ENCODE measurements at regions not wholly inside any gene's neighbourhood (a gene's known extent, or its start where the extent isn't known, plus 50 kb on each side); places are given as distances from the start of the nearest gene placed in this dataset.
"Not testable (repeated sequence)": the region's sequence is repeated elsewhere in the genome, so short reads cannot be mapped to it uniquely, and the experiment has no call there.

GRCh38 chr11:129709801-129710398, 105.7 kb upstream of the TMEM45B start:
- H3K36me3 Mint-ChIP-seq (ENCODE audit: low read depth), result no peaks in the 10 kb centered on the region
- H3K4me3 Mint-ChIP-seq, result no peak overlapping the region
- no peak overlapping the region for H3K27ac Mint-ChIP-seq
- DNase-seq, result no peak
- H3K4me1 Mint-ChIP-seq (ENCODE audit: low read depth), result no peaks in the 10 kb centered on the region
- peaks cover 15% of the 10 kb centered on the region for H3K27me3 Mint-ChIP-seq
- H3K9me3 Mint-ChIP-seq, result no peaks in the 10 kb centered on the region

- Mint-ChIP-seq H3K9me3 (no peaks in the 10 kb centered on the region), H3K27ac (no peak overlapping the region), H3K27me3 (peaks cover 15% of the 10 kb centered on the region), H3K4me1 (ENCODE audit: low read depth) (no peaks in the 10 kb centered on the region), H3K36me3 (ENCODE audit: low read depth) (no peaks in the 10 kb centered on the region), H3K4me3 (no peak overlapping the region)
- no peak for DNase-seq
These were observed 105.2 kb upstream of the TMEM45B start for GRCh38 chr11:129710423-129710822.

GRCh38 chr11:129711760-129712159, 103.9 kb upstream of the TMEM45B start:
- Mint-ChIP-seq H3K9me3 (no peaks in the 10 kb centered on the region), H3K4me1 (ENCODE audit: low read depth) (no peaks in the 10 kb centered on the region), H3K36me3 (ENCODE audit: low read depth) (no peaks in the 10 kb centered on the region), H3K27me3 (peaks cover 15% of the 10 kb centered on the region), H3K4me3 (no peak overlapping the region), H3K27ac (no peak overlapping the region)
- no peak for DNase-seq

GRCh38 chr11:129712486-129713240, 103.0 kb upstream of the TMEM45B start:
- H3K4me3 Mint-ChIP-seq; H3K36me3 Mint-ChIP-seq (ENCODE audit: low read depth); H3K27ac Mint-ChIP-seq; H3K4me1 Mint-ChIP-seq (ENCODE audit: low read depth); DNase-seq; H3K9me3 Mint-ChIP-seq: not testable (repeated sequence)
- peaks cover 15% of the 10 kb centered on the region for H3K27me3 Mint-ChIP-seq

- H3K27me3 Mint-ChIP-seq, result no peaks in the 10 kb centered on the region
- no peak overlapping the region for H3K27ac Mint-ChIP-seq
- no peaks in the 10 kb centered on the region for H3K9me3 Mint-ChIP-seq
- H3K4me3 Mint-ChIP-seq, result no peak overlapping the region
- no peak for DNase-seq
- H3K36me3 Mint-ChIP-seq (ENCODE audit: low read depth), result no peaks in the 10 kb centered on the region
- peaks cover 11% of the 10 kb centered on the region for H3K4me1 Mint-ChIP-seq (ENCODE audit: low read depth)
These were observed 96.6 kb upstream of the TMEM45B start for GRCh38 chr11:129719037-129719436.

- Mint-ChIP-seq H3K27ac (no peak overlapping the region), H3K27me3 (no peaks in the 10 kb centered on the region), H3K36me3 (ENCODE audit: low read depth) (no peaks in the 10 kb centered on the region), H3K4me1 (ENCODE audit: low read depth) (peaks cover 11% of the 10 kb centered on the region), H3K9me3 (no peaks in the 10 kb centered on the region), H3K4me3 (no peak overlapping the region)
- no peak for DNase-seq
These were observed 95.5 kb upstream of the TMEM45B start for GRCh38 chr11:129720156-129720555.

GRCh38 chr11:129720994-129721393, 94.7 kb upstream of the TMEM45B start:
- no peak overlapping the region for H3K4me3 Mint-ChIP-seq
- H3K4me1 Mint-ChIP-seq (ENCODE audit: low read depth), result peaks cover 11% of the 10 kb centered on the region
- no peak for DNase-seq
- H3K27ac Mint-ChIP-seq, result no peak overlapping the region
- H3K36me3 Mint-ChIP-seq (ENCODE audit: low read depth), result no peaks in the 10 kb centered on the region
- H3K9me3 Mint-ChIP-seq, result no peaks in the 10 kb centered on the region
- no peaks in the 10 kb centered on the region for H3K27me3 Mint-ChIP-seq

GRCh38 chr11:129721685-129722084, 94.0 kb upstream of the TMEM45B start:
- Mint-ChIP-seq H3K9me3 (no peaks in the 10 kb centered on the region), H3K27me3 (no peaks in the 10 kb centered on the region)

GRCh38 chr11:129722529-129722928, 93.1 kb upstream of the TMEM45B start:
- no peak for DNase-seq

More at GRCh38 chr11:129721685-129722084, 94.0 kb upstream of the TMEM45B start:
- Mint-ChIP-seq H3K4me3 (no peak overlapping the region), H3K27ac (no peak overlapping the region), H3K36me3 (ENCODE audit: low read depth) (no peaks in the 10 kb centered on the region), H3K4me1 (ENCODE audit: low read depth) (peaks cover 11% of the 10 kb centered on the region)
- DNase-seq, result no peak

GRCh38 chr11:129723146-129723760, 92.4 kb upstream of the TMEM45B start:
- Mint-ChIP-seq H3K4me1 (ENCODE audit: low read depth) (peaks cover 11% of the 10 kb centered on the region), H3K36me3 (ENCODE audit: low read depth) (no peaks in the 10 kb centered on the region), H3K27ac (no peak overlapping the region), H3K27me3 (no peaks in the 10 kb centered on the region), H3K9me3 (no peaks in the 10 kb centered on the region), H3K4me3 (no peak overlapping the region)
- no peak for DNase-seq

More at GRCh38 chr11:129722529-129722928, 93.1 kb upstream of the TMEM45B start:
- peaks cover 11% of the 10 kb centered on the region for H3K4me1 Mint-ChIP-seq (ENCODE audit: low read depth)
- H3K27ac Mint-ChIP-seq, result no peak overlapping the region
- no peaks in the 10 kb centered on the region for H3K9me3 Mint-ChIP-seq
- H3K4me3 Mint-ChIP-seq, result no peak overlapping the region
- H3K36me3 Mint-ChIP-seq (ENCODE audit: low read depth), result no peaks in the 10 kb centered on the region
- no peaks in the 10 kb centered on the region for H3K27me3 Mint-ChIP-seq

GRCh38 chr11:129723761-129724162, 91.9 kb upstream of the TMEM45B start:
- no peak overlapping the region for H3K4me3 Mint-ChIP-seq
- H3K4me1 Mint-ChIP-seq (ENCODE audit: low read depth), result peaks cover 11% of the 10 kb centered on the region
- no peaks in the 10 kb centered on the region for H3K9me3 Mint-ChIP-seq
- DNase-seq, result no peak
- H3K36me3 Mint-ChIP-seq (ENCODE audit: low read depth), result no peaks in the 10 kb centered on the region
- H3K27me3 Mint-ChIP-seq, result no peaks in the 10 kb centered on the region
- H3K27ac Mint-ChIP-seq, result no peak overlapping the region

GRCh38 chr11:129724866-129725265, 90.8 kb upstream of the TMEM45B start:
- Mint-ChIP-seq H3K4me3 (no peak overlapping the region), H3K9me3 (no peaks in the 10 kb centered on the region), H3K27ac (no peak overlapping the region), H3K4me1 (ENCODE audit: low read depth) (peaks cover 11% of the 10 kb centered on the region), H3K36me3 (ENCODE audit: low read depth) (no peaks in the 10 kb centered on the region), H3K27me3 (no peaks in the 10 kb centered on the region)
- DNase-seq, result no peak

GRCh38 chr11:129726179-129726578, 89.5 kb upstream of the TMEM45B start:
- no peak overlapping the region for H3K4me3 Mint-ChIP-seq
- no peaks in the 10 kb centered on the region for H3K9me3 Mint-ChIP-seq
- H3K36me3 Mint-ChIP-seq (ENCODE audit: low read depth), result no peaks in the 10 kb centered on the region
- H3K4me1 Mint-ChIP-seq (ENCODE audit: low read depth), result peaks cover 11% of the 10 kb centered on the region
- DNase-seq, result no peak
- H3K27ac Mint-ChIP-seq, result no peak overlapping the region
- H3K27me3 Mint-ChIP-seq, result no peaks in the 10 kb centered on the region

- DNase-seq, result no peak
- H3K4me1 Mint-ChIP-seq (ENCODE audit: low read depth), result no peaks in the 10 kb centered on the region
- H3K9me3 Mint-ChIP-seq, result no peaks in the 10 kb centered on the region
- no peaks in the 10 kb centered on the region for H3K36me3 Mint-ChIP-seq (ENCODE audit: low read depth)
- H3K4me3 Mint-ChIP-seq, result no peak overlapping the region
- H3K27ac Mint-ChIP-seq, result no peak overlapping the region
- H3K27me3 Mint-ChIP-seq, result no peaks in the 10 kb centered on the region
These were observed 87.1 kb upstream of the TMEM45B start for GRCh38 chr11:129728581-129728980.

- Mint-ChIP-seq H3K36me3 (ENCODE audit: low read depth) (no peaks in the 10 kb centered on the region), H3K27me3 (no peaks in the 10 kb centered on the region), H3K9me3 (no peaks in the 10 kb centered on the region), H3K4me1 (ENCODE audit: low read depth) (no peaks in the 10 kb centered on the region), H3K4me3 (no peak overlapping the region), H3K27ac (no peak overlapping the region)
- DNase-seq, result no peak
These were observed 86.4 kb upstream of the TMEM45B start for GRCh38 chr11:129729216-129729615.

Data from activated T-cell treated with anti-CD3 and anti-CD28 coated beads, Interleukin-2, amount 50 U/mL, for 24 hours (primary cell).